Astrocyte (in vitro differentiated cells and primary cell): ENCODE measurements at regions not wholly inside any gene's neighbourhood (a gene's known extent, or its start where the extent isn't known, plus 50 kb on each side); places are given as distances from the start of the nearest gene placed in this dataset.

Experiments
- DNase-seq: peaks from one replicate; pipeline ENCODE4 v3.0.0-alpha.2; 2010; ENCODE audit warnings: low read depth
- FAIRE-seq: peaks from 2 replicates; lab custom pipeline; 2011; peaks lifted over from hg19 to GRCh38; lab: Jason Lieb, UNC
- H2AFZ ChIP-seq: 2 replicates; pipeline ENCODE4 v1.6.0; 2012; ENCODE audit warnings: low read depth, low read length, inconsistent platforms
- H3K27ac ChIP-seq: 2 replicates; pipeline ENCODE4 v1.5.1; 2011; ENCODE audit warnings: low read depth, low read length, inconsistent platforms
- H3K27me3 ChIP-seq: 2 replicates; pipeline ENCODE4 v1.6.0; 2011; ENCODE audit warnings: low read length, inconsistent platforms; ENCODE audit not compliant: insufficient read depth
- H3K36me3 ChIP-seq: 2 replicates; pipeline ENCODE4 v1.5.1; 2011; ENCODE audit warnings: low read length, inconsistent platforms; ENCODE audit not compliant: insufficient read depth
- H3K4me1 ChIP-seq: 2 replicates; pipeline ENCODE4 v1.5.1; 2011; ENCODE audit warnings: low read length, inconsistent platforms; ENCODE audit not compliant: insufficient read depth
- H3K4me2 ChIP-seq: 2 replicates; pipeline ENCODE4 v1.6.0; 2012; ENCODE audit warnings: low read length, inconsistent platforms
- H3K4me3 ChIP-seq: 2 replicates; pipeline ENCODE4 v1.5.1; 2011; ENCODE audit warnings: low read depth, mild to moderate bottlenecking, low read length, inconsistent platforms; ENCODE audit not compliant: insufficient read depth
- H3K79me2 ChIP-seq: 2 replicates; pipeline ENCODE4 v1.6.0; 2012; ENCODE audit warnings: mild to moderate bottlenecking, low read length, inconsistent platforms; ENCODE audit not compliant: insufficient read depth
- H3K9ac ChIP-seq: 2 replicates; pipeline ENCODE4 v1.6.0; 2012; ENCODE audit warnings: mild to moderate bottlenecking, low read length, inconsistent platforms
- H3K9me3 ChIP-seq: 2 replicates; pipeline ENCODE4 v1.5.1; 2012; ENCODE audit warnings: low read depth, mild to moderate bottlenecking, low read length, inconsistent platforms; ENCODE audit not compliant: insufficient read depth
- H4K20me1 ChIP-seq: 2 replicates; pipeline ENCODE4 v1.6.0; 2012; ENCODE audit warnings: low read length, inconsistent platforms; ENCODE audit not compliant: insufficient read depth
- H3K27ac Mint-ChIP-seq: one replicate; pipeline ENCODE4 v1.8.0; 2021; ENCODE audit warnings: mild to moderate bottlenecking, mixed read lengths; ENCODE audit not compliant: unreplicated experiment
- H3K27me3 Mint-ChIP-seq: one replicate; pipeline ENCODE4 v1.8.0; 2021; ENCODE audit warnings: low read depth, mixed read lengths; ENCODE audit not compliant: unreplicated experiment
- H3K36me3 Mint-ChIP-seq: one replicate; pipeline ENCODE4 v1.8.0; 2021; ENCODE audit warnings: low read depth, mixed read lengths; ENCODE audit not compliant: unreplicated experiment
- H3K4me1 Mint-ChIP-seq: one replicate; pipeline ENCODE4 v1.8.0; 2021; ENCODE audit warnings: low read depth, mixed read lengths; ENCODE audit not compliant: unreplicated experiment
- H3K4me3 Mint-ChIP-seq: one replicate; pipeline ENCODE4 v1.8.0; 2021; ENCODE audit warnings: mild to moderate bottlenecking, moderate library complexity, mixed read lengths; ENCODE audit not compliant: unreplicated experiment
- H3K9me3 Mint-ChIP-seq: one replicate; pipeline ENCODE4 v1.8.0; 2021; ENCODE audit warnings: mild to moderate bottlenecking, mixed read lengths; ENCODE audit not compliant: unreplicated experiment
- CTCF ChIP-seq: IDR thresholded peaks from 2 replicates; pipeline ENCODE4 v1.5.1; 2011; ENCODE audit warnings: low read depth, mild to moderate bottlenecking, inconsistent platforms, low read length, moderate library complexity; ENCODE audit not compliant: insufficient read depth
- EZH2 ChIP-seq: IDR thresholded peaks from 2 replicates; pipeline ENCODE4 v1.6.1; 2012; ENCODE audit warnings: mild to moderate bottlenecking, low read length, inconsistent platforms; ENCODE audit not compliant: insufficient read depth

GRCh38 chr1:30810416-30811080 is 53.0 kb upstream of the LAPTM5 start:
- H2AFZ ChIP-seq = peak overlapping the region; percentile 45
- peak overlapping the region; percentile 59 for H3K27ac ChIP-seq

GRCh38 chr1:30809514-30810263 is 52.1 kb upstream of the LAPTM5 start:
- H3K4me1 Mint-ChIP-seq = peaks cover 47% of the 10 kb centered on the region

More at GRCh38 chr1:30810416-30811080, 53.0 kb upstream of the LAPTM5 start:
- Histone ChIP-seq H3K9me3 (no peaks in the 10 kb centered on the region), H4K20me1 (no peaks in the 10 kb centered on the region), H3K9ac (no peak overlapping the region), H3K4me3 (peak overlapping the region; percentile 27), H3K79me2 (no peaks in the 10 kb centered on the region), H3K36me3 (no peaks in the 10 kb centered on the region), H3K4me2 (peak overlapping the region; percentile 82), H3K27me3 (no peaks in the 10 kb centered on the region), H3K4me1 (peaks cover 38% of the 10 kb centered on the region)
- Mint-ChIP-seq H3K4me3 (no peak overlapping the region), H3K9me3 (no peaks in the 10 kb centered on the region), H3K27me3 (no peaks in the 10 kb centered on the region), H3K36me3 (no peaks in the 10 kb centered on the region), H3K27ac (peak overlapping the region; percentile 92), H3K4me1 (peaks cover 39% of the 10 kb centered on the region)
- TF ChIP-seq EZH2 = no peak
- no peak for TF ChIP-seq CTCF
- FAIRE-seq = peak; percentile 29
- DNase-seq = no peak

More at GRCh38 chr1:30809514-30810263, 52.1 kb upstream of the LAPTM5 start:
- peak; percentile 78 for FAIRE-seq
- Histone ChIP-seq H3K27me3 (no peaks in the 10 kb centered on the region), H3K79me2 (no peaks in the 10 kb centered on the region), H4K20me1 (no peaks in the 10 kb centered on the region), H3K27ac (peak overlapping the region; percentile 59), H2AFZ (peak overlapping the region; percentile 45), H3K36me3 (no peaks in the 10 kb centered on the region), H3K4me2 (peak overlapping the region; percentile 82), H3K4me1 (peaks cover 40% of the 10 kb centered on the region), H3K9me3 (no peaks in the 10 kb centered on the region), H3K4me3 (peak overlapping the region; percentile 34), H3K9ac (peak overlapping the region; percentile 40)
- Mint-ChIP-seq H3K27ac (peak overlapping the region; percentile 92), H3K9me3 (no peaks in the 10 kb centered on the region), H3K27me3 (no peaks in the 10 kb centered on the region), H3K4me3 (peak overlapping the region; percentile 45), H3K36me3 (no peaks in the 10 kb centered on the region)
- TF ChIP-seq EZH2 (no peak), CTCF (no peak)
- peak; percentile 82 for DNase-seq
